ENCODE measurements at regions not wholly inside any gene's neighbourhood (a gene's known extent, or its start where the extent isn't known, plus 50 kb on each side); places are given as distances from the start of the nearest gene placed in this dataset.

- TF ChIP-seq EZH2phosphoT487 (IDR thresholded peaks at IDR 0.05; ENCODE audit: borderline replicate concordance, low read length) (no peak), CTCF (IDR thresholded peaks at IDR 0.05; ENCODE audit: low read depth, low read length, poor library complexity, severe bottlenecking) (no peak)
- Histone ChIP-seq H3K36me3 (ENCODE audit: control insufficient read depth, low read length) (no peaks in the 10 kb centered on the region), H3K27ac (ENCODE audit: low read depth, low read length) (no peak overlapping the region)
Observed at GRCh38 chr18:30106356-30106755, 936.2 kb downstream of the DSC3 start.

DNA sequence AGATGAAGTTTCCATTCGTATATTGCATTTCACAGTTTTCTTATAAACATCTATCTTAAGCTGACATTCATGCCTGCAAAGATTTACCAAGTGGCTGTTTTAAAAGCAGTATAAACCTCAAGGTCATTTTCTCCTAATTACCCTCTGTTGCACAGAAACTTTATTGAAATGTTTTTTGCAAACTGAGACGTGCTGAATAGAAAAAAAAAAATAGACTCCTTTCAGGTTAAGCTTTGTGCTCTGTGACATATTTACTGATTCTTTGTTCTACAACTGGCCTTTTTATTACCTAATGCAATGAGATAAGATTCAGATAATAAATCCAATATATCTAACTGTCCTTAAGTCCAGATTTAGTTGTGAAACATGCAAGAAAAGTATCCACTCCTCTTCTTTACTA, 938.7 kb downstream of the DSC3 start:
- Histone ChIP-seq H3K79me2 (ENCODE audit: control insufficient read depth, low read length) (no peaks in the 10 kb centered on the region), H3K4me3 (ENCODE audit: low read length) (no peak overlapping the region), H3K36me3 (ENCODE audit: control insufficient read depth, low read length) (no peaks in the 10 kb centered on the region), H4K20me1 (ENCODE audit: control insufficient read depth, insufficient read depth, low read depth, low read length) (no peaks in the 10 kb centered on the region), H3K27ac (ENCODE audit: low read depth, low read length) (no peak overlapping the region), H3K9me3 (ENCODE audit: control insufficient read depth, insufficient read depth, low read length) (no peaks in the 10 kb centered on the region), H3K27me3 (ENCODE audit: control insufficient read depth, low read length) (no peaks in the 10 kb centered on the region), H3K9me2 (replicated peaks; ENCODE audit: control insufficient read depth, low read length) (no peaks in the 10 kb centered on the region), H3K4me1 (ENCODE audit: control insufficient read depth, low read length) (no peaks in the 10 kb centered on the region), H3F3A (ENCODE audit: control insufficient read depth, insufficient read depth) (no peaks in the 10 kb centered on the region), H3K4me2 (ENCODE audit: low read length) (no peak overlapping the region)
- TF ChIP-seq CTCF (IDR thresholded peaks at IDR 0.05; ENCODE audit: low read depth, low read length, poor library complexity, severe bottlenecking) (no peak), EZH2phosphoT487 (IDR thresholded peaks at IDR 0.05; ENCODE audit: borderline replicate concordance, low read length) (no peak)

More at GRCh38 chr18:30106356-30106755, 936.2 kb downstream of the DSC3 start:
- Histone ChIP-seq H3K27me3 (ENCODE audit: control insufficient read depth, low read length) (no peaks in the 10 kb centered on the region), H3F3A (ENCODE audit: control insufficient read depth, insufficient read depth) (no peaks in the 10 kb centered on the region), H3K79me2 (ENCODE audit: control insufficient read depth, low read length) (no peaks in the 10 kb centered on the region), H3K4me2 (ENCODE audit: low read length) (no peak overlapping the region), H3K9me3 (ENCODE audit: control insufficient read depth, insufficient read depth, low read length) (no peaks in the 10 kb centered on the region), H3K4me3 (ENCODE audit: low read length) (no peak overlapping the region), H4K20me1 (ENCODE audit: control insufficient read depth, insufficient read depth, low read depth, low read length) (no peaks in the 10 kb centered on the region), H3K9me2 (replicated peaks; ENCODE audit: control insufficient read depth, low read length) (no peaks in the 10 kb centered on the region), H3K4me1 (ENCODE audit: control insufficient read depth, low read length) (no peaks in the 10 kb centered on the region)

DNA sequence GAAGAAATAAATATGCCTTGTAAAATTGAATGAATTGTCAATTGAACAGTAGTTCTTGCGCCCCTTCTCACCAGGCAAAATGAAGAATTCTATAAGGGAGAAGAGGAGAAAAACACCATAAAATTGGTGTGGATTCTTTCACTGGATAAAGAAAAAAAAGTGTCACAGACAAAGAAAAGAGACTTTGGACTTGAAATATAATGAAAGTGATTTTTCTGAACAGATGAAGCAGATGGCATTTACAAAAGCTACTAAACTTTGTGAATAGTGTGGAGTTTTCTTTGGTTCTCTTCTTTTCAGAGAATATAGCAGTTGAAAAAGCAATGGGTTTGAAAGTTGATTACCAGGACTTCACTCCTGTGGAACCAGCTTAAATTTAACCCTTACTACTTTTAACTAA, 945.7 kb downstream of the DSC3 start:
- Histone ChIP-seq H3F3A (ENCODE audit: control insufficient read depth, insufficient read depth) (no peaks in the 10 kb centered on the region), H3K36me3 (ENCODE audit: control insufficient read depth, low read length) (no peaks in the 10 kb centered on the region), H3K4me2 (ENCODE audit: low read length) (no peak overlapping the region), H3K27me3 (ENCODE audit: control insufficient read depth, low read length) (no peaks in the 10 kb centered on the region), H3K4me1 (ENCODE audit: control insufficient read depth, low read length) (no peaks in the 10 kb centered on the region), H3K9me3 (ENCODE audit: control insufficient read depth, insufficient read depth, low read length) (no peaks in the 10 kb centered on the region), H3K9me2 (replicated peaks; ENCODE audit: control insufficient read depth, low read length) (no peaks in the 10 kb centered on the region), H4K20me1 (ENCODE audit: control insufficient read depth, insufficient read depth, low read depth, low read length) (no peaks in the 10 kb centered on the region), H3K79me2 (ENCODE audit: control insufficient read depth, low read length) (no peaks in the 10 kb centered on the region), H3K27ac (ENCODE audit: low read depth, low read length) (no peak overlapping the region), H3K4me3 (ENCODE audit: low read length) (no peak overlapping the region)
- no peak for TF ChIP-seq EZH2phosphoT487 (IDR thresholded peaks at IDR 0.05; ENCODE audit: borderline replicate concordance, low read length)
- TF ChIP-seq CTCF (IDR thresholded peaks at IDR 0.05; ENCODE audit: low read depth, low read length, poor library complexity, severe bottlenecking): no peak

DNA sequence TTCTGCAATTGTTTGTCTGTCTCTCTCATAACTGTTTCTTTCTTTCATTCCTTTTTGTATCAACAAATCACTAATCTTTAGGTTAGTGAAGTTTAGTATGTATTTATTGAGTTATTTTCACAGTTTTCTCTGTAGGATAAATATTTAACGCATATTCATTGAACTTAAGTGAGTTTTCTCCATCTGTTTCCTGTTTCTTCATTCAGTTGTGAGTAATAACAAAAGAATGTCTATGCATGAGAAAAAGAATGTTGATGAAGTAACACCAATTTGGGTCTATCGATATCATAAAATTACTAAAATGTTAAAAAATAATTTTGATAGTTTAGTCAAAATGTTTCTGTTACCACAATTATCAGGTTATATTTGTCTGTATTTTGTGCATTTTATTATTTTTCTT, 948.0 kb downstream of the DSC3 start:
- H3K4me3 ChIP-seq (ENCODE audit: low read length): no peak overlapping the region
- H3F3A ChIP-seq (ENCODE audit: control insufficient read depth, insufficient read depth): no peaks in the 10 kb centered on the region
- no peaks in the 10 kb centered on the region for H3K79me2 ChIP-seq (ENCODE audit: control insufficient read depth, low read length)
- no peaks in the 10 kb centered on the region for H3K36me3 ChIP-seq (ENCODE audit: control insufficient read depth, low read length)
- no peak overlapping the region for H3K4me2 ChIP-seq (ENCODE audit: low read length)
- H3K27ac ChIP-seq (ENCODE audit: low read depth, low read length): no peak overlapping the region
- TF ChIP-seq EZH2phosphoT487 (IDR thresholded peaks at IDR 0.05; ENCODE audit: borderline replicate concordance, low read length) (no peak), CTCF (IDR thresholded peaks at IDR 0.05; ENCODE audit: low read depth, low read length, poor library complexity, severe bottlenecking) (no peak)
- H3K27me3 ChIP-seq (ENCODE audit: control insufficient read depth, low read length): no peaks in the 10 kb centered on the region
- H3K9me2 ChIP-seq (replicated peaks; ENCODE audit: control insufficient read depth, low read length): no peaks in the 10 kb centered on the region
- no peaks in the 10 kb centered on the region for H3K4me1 ChIP-seq (ENCODE audit: control insufficient read depth, low read length)
- no peaks in the 10 kb centered on the region for H4K20me1 ChIP-seq (ENCODE audit: control insufficient read depth, insufficient read depth, low read depth, low read length)
- no peaks in the 10 kb centered on the region for H3K9me3 ChIP-seq (ENCODE audit: control insufficient read depth, insufficient read depth, low read length)

All from DOHH2 (cell line).